T-helper 2 cell (primary cell): ENCODE measurements at regions not wholly inside any gene's neighbourhood (a gene's known extent, or its start where the extent isn't known, plus 50 kb on each side); places are given as distances from the start of the nearest gene placed in this dataset.

ENCODE experiments used
- DNase-seq, 5 experiments: peaks; one replicate each; pipeline versions ENCODE4 v3.0.0 to v3.0.0-alpha.2; 2012 to 2022

DNA sequence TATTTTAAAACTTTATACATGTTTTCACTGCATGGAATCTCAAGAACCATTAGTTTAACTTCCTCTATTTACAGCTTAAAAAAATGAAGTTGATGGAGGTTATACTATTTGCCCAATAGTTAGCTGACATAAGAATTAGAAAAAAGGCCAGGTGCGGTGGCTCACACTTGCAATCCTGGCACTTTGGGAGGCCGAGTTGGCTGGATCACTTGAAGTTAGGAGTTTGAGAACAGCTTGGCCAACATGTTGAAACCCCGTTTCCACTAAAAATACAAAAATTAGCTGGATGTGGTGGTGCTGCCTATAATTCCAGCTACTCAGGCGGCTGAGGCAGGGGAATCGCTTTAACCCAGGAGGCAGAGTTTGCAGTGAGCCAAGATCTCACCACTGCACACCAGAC, 125.1 kb upstream of the CDH19 start:
- no peak for DNase-seq

- no peak for DNase-seq
These were observed 124.1 kb upstream of the CDH19 start for GRCh38 chr18:66727991-66728390.

DNA sequence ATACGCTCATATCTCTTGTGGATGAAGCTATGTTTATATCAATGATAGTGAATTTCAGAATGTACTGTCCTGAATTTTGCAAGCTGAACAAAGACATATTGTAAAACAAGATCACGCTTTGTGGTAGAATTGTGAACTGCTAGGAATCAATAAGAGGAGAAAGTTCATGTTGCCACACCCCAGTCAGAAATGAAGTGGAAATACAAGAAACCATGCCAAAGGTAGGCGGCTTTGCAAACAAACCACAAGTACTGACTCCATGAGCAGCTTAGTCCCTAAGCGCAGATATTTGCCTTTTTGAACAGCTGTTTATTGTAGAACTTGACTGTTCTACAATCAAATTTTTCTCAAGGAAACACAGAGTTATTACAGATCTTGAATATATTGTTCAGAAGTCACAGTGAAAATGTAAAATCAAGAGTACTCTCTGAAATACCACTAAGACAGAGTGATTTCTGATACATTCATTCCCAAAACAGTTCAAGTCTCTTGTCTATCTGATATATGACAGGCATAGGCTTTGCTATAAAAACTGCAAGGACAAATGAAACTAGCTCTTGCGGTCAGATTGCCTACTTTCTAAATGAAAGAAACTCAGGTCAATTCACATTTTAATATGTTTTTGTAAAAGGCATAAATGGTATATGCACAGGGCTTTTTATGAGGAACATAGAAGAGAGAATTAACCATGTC, 120.9 kb upstream of the CDH19 start:
- no peak for DNase-seq

GRCh38 chr18:66722671-66723070, 118.8 kb upstream of the CDH19 start:
- DNase-seq, result no peak

- no peak for DNase-seq
These were observed 104.8 kb upstream of the CDH19 start for GRCh38 chr18:66708646-66709045.

DNA sequence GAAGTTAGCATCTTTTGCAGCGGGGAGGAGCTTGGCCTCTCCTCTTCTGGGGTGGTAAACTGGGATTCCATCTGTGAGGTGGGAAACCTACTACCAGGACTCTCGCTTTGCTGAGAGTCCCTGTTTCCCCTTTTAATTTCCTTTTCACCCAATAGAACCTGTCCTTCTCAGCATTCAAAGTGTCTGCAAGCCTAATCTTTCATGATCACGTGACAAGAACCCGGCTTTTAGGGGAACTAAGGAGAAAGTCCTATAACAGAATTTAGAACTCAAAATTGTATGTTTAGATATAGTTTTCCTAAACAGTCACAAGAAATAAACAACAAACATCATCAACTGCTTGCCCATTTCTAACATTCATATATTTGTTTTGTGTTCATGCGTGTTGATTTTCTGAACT, 103.6 kb upstream of the CDH19 start:
- no peak for DNase-seq

DNA sequence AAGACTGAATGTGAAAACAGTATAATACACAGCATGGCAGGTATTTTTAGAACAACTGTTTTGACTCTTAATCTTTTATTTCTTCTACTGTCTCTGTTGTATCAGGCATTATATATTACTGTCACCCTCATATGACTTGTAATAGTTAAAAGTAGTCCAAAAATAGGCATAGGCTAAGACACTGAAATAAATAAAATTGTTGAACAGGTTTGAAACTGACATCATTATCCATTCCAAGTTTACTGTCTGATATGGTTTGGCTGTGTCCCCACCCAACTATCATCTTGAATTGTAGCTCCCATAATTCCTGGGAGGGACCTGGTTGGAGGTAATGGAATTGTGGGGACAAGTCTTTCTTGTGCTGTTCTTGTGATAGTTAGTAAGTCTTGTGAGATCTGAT, 91.4 kb upstream of the CDH19 start:
- no peak for DNase-seq

DNA sequence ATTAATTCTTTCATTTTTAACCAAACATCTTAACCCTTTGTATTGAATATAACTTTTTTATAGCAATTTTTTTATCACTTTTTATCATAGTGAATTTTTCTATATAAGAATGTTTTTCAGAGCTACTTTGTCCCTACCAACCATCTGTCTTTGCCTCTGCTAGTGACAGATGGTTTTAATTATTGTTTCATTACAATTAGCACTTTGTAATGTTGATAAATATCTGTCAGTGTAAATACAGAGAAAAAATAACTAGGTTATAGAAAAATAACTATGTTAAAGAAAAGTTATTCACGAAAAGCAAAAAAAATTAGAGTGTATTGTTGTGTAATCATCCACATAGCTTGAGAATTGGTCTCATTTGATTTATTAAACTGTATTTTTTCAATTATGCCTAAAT, 91.0 kb upstream of the CDH19 start:
- no peak for DNase-seq

DNA sequence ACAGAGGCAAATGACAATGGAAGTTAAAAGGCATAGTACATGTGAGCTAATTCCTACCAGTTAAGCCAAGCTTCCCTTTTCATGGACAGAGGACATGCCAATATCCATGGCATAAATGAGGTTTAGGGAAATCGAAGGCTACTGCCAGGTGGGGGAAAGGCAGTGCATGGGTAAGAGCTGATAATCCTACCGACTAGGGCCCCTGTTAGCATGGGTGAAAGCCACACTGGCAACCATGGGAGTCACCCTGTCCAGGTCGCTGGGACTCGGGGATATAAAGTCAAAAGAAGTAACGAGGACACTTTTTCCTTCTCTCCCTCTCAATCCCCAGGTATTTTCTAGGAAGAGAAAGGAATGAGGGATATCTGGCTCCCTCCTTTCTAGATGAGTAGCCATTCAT, 83.7 kb upstream of the CDH19 start:
- no peak for DNase-seq

DNA sequence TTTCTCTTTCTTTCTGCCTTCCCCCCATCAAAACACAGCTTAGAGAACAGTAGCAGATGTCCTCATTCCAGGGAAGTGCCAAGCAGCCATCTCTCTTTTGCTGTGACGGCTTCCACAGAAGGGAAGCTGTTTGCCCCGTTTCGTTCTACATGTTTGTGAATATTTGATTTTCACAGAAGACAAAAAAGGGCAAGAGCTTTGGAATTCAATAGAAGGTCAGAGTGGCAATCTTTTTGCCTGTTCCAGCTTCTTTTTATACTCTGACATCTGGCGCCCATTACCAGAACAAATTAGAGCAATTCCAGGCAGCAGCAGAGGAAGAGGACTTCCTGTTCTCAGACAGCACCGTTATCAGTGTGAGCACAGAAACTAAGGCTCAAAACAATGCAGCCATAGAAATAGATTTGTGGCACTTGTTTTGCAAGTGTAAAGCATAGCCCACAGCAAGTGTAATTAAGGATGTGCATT, 79.0 kb upstream of the CDH19 start:
- DNase-seq, result no peak

- no peak for DNase-seq
These were observed 72.8 kb upstream of the CDH19 start for GRCh38 chr18:66676699-66677098.

DNA sequence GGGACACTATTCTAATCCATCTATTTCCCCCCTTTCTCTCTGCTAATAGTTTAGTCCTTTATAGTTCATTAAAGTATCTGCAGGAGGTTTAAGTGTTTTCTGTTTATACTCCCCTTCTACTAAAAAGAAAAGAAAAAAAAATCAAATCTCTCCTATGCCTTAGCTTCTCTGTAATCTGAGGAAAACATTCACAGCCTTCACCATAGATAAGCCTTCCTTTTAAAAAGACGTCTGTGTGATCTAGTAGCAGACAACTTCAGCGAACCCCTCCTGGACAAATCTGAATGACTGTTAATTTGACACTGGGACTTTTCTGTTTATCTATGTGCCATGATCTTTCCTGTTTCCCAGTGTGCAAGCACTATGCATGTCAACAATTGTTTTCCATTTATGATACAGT, 70.4 kb upstream of the CDH19 start:
- DNase-seq, result no peak

DNA sequence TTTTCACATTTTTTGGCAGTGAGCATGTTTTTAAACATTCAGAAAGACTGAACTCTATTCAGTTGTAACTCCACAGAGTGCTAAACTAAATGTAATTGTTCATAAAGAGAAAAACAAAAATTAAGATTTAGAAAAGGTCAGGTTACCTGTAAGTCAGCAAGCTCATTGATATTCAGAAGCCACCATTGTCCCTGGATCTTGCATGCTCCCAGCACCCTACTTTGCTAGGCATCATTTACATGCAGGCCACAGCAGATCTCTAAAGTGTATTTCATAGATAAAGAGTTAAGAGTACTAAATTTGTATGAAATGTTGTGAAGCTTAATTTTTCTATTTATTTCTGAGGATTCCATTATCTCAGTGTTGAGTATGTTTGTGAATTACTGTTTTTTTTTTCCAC, 64.8 kb upstream of the CDH19 start:
- no peak for DNase-seq

DNA sequence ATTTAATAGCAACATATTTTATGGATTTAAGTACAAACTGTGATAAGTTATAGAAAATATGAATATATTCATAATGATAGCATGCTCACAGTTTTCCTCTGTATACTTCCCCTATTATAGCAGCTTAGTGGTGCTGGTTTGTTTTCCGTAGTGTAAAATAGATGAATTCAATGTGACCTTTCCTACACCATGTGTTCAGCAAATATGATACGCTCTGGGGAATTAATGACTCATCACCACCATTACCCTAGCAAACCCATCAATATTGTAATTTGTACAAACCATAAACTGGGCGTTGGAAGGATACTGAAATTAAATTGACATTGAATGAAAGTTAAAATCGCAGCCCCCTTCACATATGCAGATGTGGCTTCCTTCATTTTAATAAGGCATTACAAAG, 58.7 kb upstream of the CDH19 start:
- no peak for DNase-seq

DNA sequence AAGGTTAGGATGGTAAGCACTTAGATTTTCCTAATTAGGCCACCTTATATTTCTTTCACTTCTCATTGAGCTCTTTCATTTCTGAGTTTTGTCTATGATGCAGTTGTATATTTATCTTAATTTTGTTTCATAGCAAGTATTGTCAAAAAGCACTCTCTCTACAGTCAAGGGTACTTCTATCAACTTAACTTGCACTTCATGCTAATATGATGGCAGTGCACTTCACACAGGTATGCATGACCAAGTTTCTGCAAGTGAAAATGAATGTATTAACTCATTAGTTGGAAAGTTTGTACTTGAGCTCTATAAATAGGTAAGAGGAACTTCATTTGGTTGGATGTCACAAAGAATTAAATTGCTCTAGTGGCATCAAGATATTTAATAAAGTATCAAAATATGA, 51.5 kb upstream of the CDH19 start:
- no peak for DNase-seq
